ENCODE measurements at regions not wholly inside any gene's neighbourhood (a gene's known extent, or its start where the extent isn't known, plus 50 kb on each side); places are given as distances from the start of the nearest gene placed in this dataset.

- WGBS, 2 donors: 35 to 69% methylated on average over 4 of the region's 4 CpGs
- Histone ChIP-seq H3K4me3 (no peak overlapping the region), H3K27ac (no peak overlapping the region), H3K4me1 (no peaks in the 10 kb centered on the region), H3K36me3 (no peaks in the 10 kb centered on the region), H3K27me3 (no peaks in the 10 kb centered on the region), H3K9me3 (no peaks in the 10 kb centered on the region)
- TF ChIP-seq CTCF (IDR thresholded peaks at IDR 0.05): no peak
- TF ChIP-seq EP300 (IDR thresholded peaks at IDR 0.05): no peak
- no peak for TF ChIP-seq POLR2AphosphoS5 (IDR thresholded peaks at IDR 0.05)
- no peak for TF ChIP-seq POLR2A (IDR thresholded peaks at IDR 0.05)
- intact Hi-C loops (cut with DNase I): no loop called here
- no peak for DNase-seq
Observed at GRCh38 chr6:19736066-19736465, 101.1 kb upstream of the ID4 start.

GRCh38 chr6:19738010-19738409 lies 99.2 kb upstream of the ID4 start:
- no peak for TF ChIP-seq EP300 (IDR thresholded peaks at IDR 0.05)
- no peak for TF ChIP-seq POLR2A (IDR thresholded peaks at IDR 0.05)
- no peak for TF ChIP-seq CTCF (IDR thresholded peaks at IDR 0.05)
- no peak for DNase-seq
- Histone ChIP-seq H3K9me3 (no peaks in the 10 kb centered on the region), H3K27ac (no peak overlapping the region), H3K36me3 (no peaks in the 10 kb centered on the region), H3K27me3 (no peaks in the 10 kb centered on the region), H3K4me3 (no peak overlapping the region), H3K4me1 (no peaks in the 10 kb centered on the region)
- intact Hi-C loops (cut with DNase I): no loop called here
- WGBS, 2 donors: 83 to 92% methylated on average over 1 of the region's 1 CpG

GRCh38 chr6:19749722-19750121 lies 87.4 kb upstream of the ID4 start:
- intact Hi-C loops (cut with DNase I): no loop called here
- DNase-seq: no peak
- no peaks in the 10 kb centered on the region for H3K36me3 ChIP-seq
- no peak overlapping the region for H3K27ac ChIP-seq
- TF ChIP-seq CTCF (IDR thresholded peaks at IDR 0.05): no peak
- no peak for TF ChIP-seq EP300 (IDR thresholded peaks at IDR 0.05)
- no peak for TF ChIP-seq POLR2A (IDR thresholded peaks at IDR 0.05)
- no peak for TF ChIP-seq POLR2AphosphoS5 (IDR thresholded peaks at IDR 0.05)
- WGBS, 2 donors: 84 to 88% methylated on average over 7 of the region's 7 CpGs
- H3K4me3 ChIP-seq: no peak overlapping the region
- no peaks in the 10 kb centered on the region for H3K9me3 ChIP-seq
- H3K4me1 ChIP-seq: no peaks in the 10 kb centered on the region
- H3K27me3 ChIP-seq: no peaks in the 10 kb centered on the region

- Histone ChIP-seq H3K27me3 (no peaks in the 10 kb centered on the region), H3K4me1 (no peaks in the 10 kb centered on the region), H3K27ac (no peak overlapping the region), H3K9me3 (no peaks in the 10 kb centered on the region), H3K36me3 (no peaks in the 10 kb centered on the region), H3K4me3 (no peak overlapping the region)
- WGBS, 2 donors: 73 to 78% methylated on average over 2 of the region's 2 CpGs
- TF ChIP-seq POLR2A (IDR thresholded peaks at IDR 0.05) (no peak), POLR2AphosphoS5 (IDR thresholded peaks at IDR 0.05) (no peak), CTCF (IDR thresholded peaks at IDR 0.05) (no peak), EP300 (IDR thresholded peaks at IDR 0.05) (no peak)
- intact Hi-C loops (cut with DNase I): no loop called here
- DNase-seq: no peak
Observed at GRCh38 chr6:19752746-19753145, 84.4 kb upstream of the ID4 start.

- Histone ChIP-seq H3K9me3 (no peaks in the 10 kb centered on the region), H3K4me1 (no peaks in the 10 kb centered on the region), H3K36me3 (no peaks in the 10 kb centered on the region), H3K27me3 (no peaks in the 10 kb centered on the region), H3K4me3 (no peak overlapping the region), H3K27ac (no peak overlapping the region)
- 52 to 79% methylated on average over 5 of the region's 5 CpGs for WGBS, 2 donors
- no peak for DNase-seq
- intact Hi-C loops (cut with DNase I): no loop called here
- TF ChIP-seq EP300 (IDR thresholded peaks at IDR 0.05) (no peak), CTCF (IDR thresholded peaks at IDR 0.05) (no peak), POLR2A (IDR thresholded peaks at IDR 0.05) (no peak), POLR2AphosphoS5 (IDR thresholded peaks at IDR 0.05) (no peak)
Observed at GRCh38 chr6:19753826-19754225, 83.3 kb upstream of the ID4 start.

Measured in sigmoid colon (tissue), 6 donors.